ENCODE measurements at regions not wholly inside any gene's neighbourhood (a gene's known extent, or its start where the extent isn't known, plus 50 kb on each side); places are given as distances from the start of the nearest gene placed in this dataset.

GRCh38 chr17:79212149-79213087 lies 137.8 kb downstream of the ENGASE start:
- H3K4me3 ChIP-seq (ENCODE audit: low read depth in 1 of 2, low read length in 2 of 2): no peak overlapping the region
- H3K27ac ChIP-seq (ENCODE audit: low read depth, low read length): no peak overlapping the region
- H3K4me1 ChIP-seq (ENCODE audit: insufficient read depth, low read length): no peaks in the 10 kb centered on the region
- H3K9me3 ChIP-seq (ENCODE audit: low read length): no peaks in the 10 kb centered on the region
- H3K27me3 ChIP-seq (ENCODE audit: control insufficient read depth in 1 of 2, insufficient read depth in 2 of 2, low read length in 2 of 2): peaks cover 0 to 11% of the 10 kb centered on the region in 2 donors
- no peaks in the 10 kb centered on the region for H3K36me3 ChIP-seq (ENCODE audit: insufficient read depth, low read length)
- no peak overlapping the region for H3K9ac ChIP-seq (ENCODE audit: low read length)

GRCh38 chr17:79211061-79211770 lies 136.6 kb downstream of the ENGASE start:
- H3K27ac ChIP-seq (ENCODE audit: low read depth, low read length): no peak overlapping the region
- no peak overlapping the region for H3K4me3 ChIP-seq (ENCODE audit: low read depth in 1 of 2, low read length in 2 of 2)
- no peak overlapping the region for H3K9ac ChIP-seq (ENCODE audit: low read length)
- H3K9me3 ChIP-seq (ENCODE audit: low read length): no peaks in the 10 kb centered on the region
- no peaks in the 10 kb centered on the region for H3K36me3 ChIP-seq (ENCODE audit: insufficient read depth, low read length)
- H3K27me3 ChIP-seq (ENCODE audit: control insufficient read depth in 1 of 2, insufficient read depth in 2 of 2, low read length in 2 of 2): peaks cover 0 to 6% of the 10 kb centered on the region in 2 donors
- no peaks in the 10 kb centered on the region for H3K4me1 ChIP-seq (ENCODE audit: insufficient read depth, low read length)

- Histone ChIP-seq H3K36me3 (ENCODE audit: insufficient read depth, low read length) (no peaks in the 10 kb centered on the region), H3K9ac (ENCODE audit: low read length) (no peak overlapping the region), H3K4me3 (ENCODE audit: low read depth in 1 of 2, low read length in 2 of 2) (no peak overlapping the region), H3K4me1 (ENCODE audit: insufficient read depth, low read length) (no peaks in the 10 kb centered on the region), H3K9me3 (ENCODE audit: low read length) (no peaks in the 10 kb centered on the region), H3K27me3 (ENCODE audit: control insufficient read depth in 1 of 2, insufficient read depth in 2 of 2, low read length in 2 of 2) (peaks cover 0 to 4% of the 10 kb centered on the region in 2 donors), H3K27ac (ENCODE audit: low read depth, low read length) (no peak overlapping the region)
These were observed 136.0 kb downstream of the ENGASE start for GRCh38 chr17:79210638-79211037.

GRCh38 chr17:79207960-79208359 lies 133.3 kb downstream of the ENGASE start:
- no peak overlapping the region for H3K4me3 ChIP-seq (ENCODE audit: low read depth in 1 of 2, low read length in 2 of 2)
- no peaks in the 10 kb centered on the region for H3K4me1 ChIP-seq (ENCODE audit: insufficient read depth, low read length)
- no peak overlapping the region for H3K27ac ChIP-seq (ENCODE audit: low read depth, low read length)
- H3K36me3 ChIP-seq (ENCODE audit: insufficient read depth, low read length): no peaks in the 10 kb centered on the region
- no peaks in the 10 kb centered on the region for H3K9me3 ChIP-seq (ENCODE audit: low read length)
- no peaks in the 10 kb centered on the region for H3K27me3 ChIP-seq (ENCODE audit: control insufficient read depth in 1 of 2, insufficient read depth in 2 of 2, low read length in 2 of 2)
- H3K9ac ChIP-seq (ENCODE audit: low read length): no peak overlapping the region

- Histone ChIP-seq H3K27ac (ENCODE audit: low read depth, low read length) (no peak overlapping the region), H3K9me3 (ENCODE audit: low read length) (no peaks in the 10 kb centered on the region), H3K27me3 (ENCODE audit: control insufficient read depth in 1 of 2, insufficient read depth in 2 of 2, low read length in 2 of 2) (peaks cover 0 to 6% of the 10 kb centered on the region in 2 donors), H3K4me1 (ENCODE audit: insufficient read depth, low read length) (no peaks in the 10 kb centered on the region), H3K36me3 (ENCODE audit: insufficient read depth, low read length) (no peaks in the 10 kb centered on the region), H3K4me3 (ENCODE audit: low read depth in 1 of 2, low read length in 2 of 2) (no peak overlapping the region), H3K9ac (ENCODE audit: low read length) (no peak overlapping the region)
These were observed 131.1 kb downstream of the ENGASE start for GRCh38 chr17:79205688-79206205.

GRCh38 chr17:79204261-79204660 lies 129.6 kb downstream of the ENGASE start:
- Histone ChIP-seq H3K27ac (ENCODE audit: low read depth, low read length) (no peak overlapping the region), H3K36me3 (ENCODE audit: insufficient read depth, low read length) (no peaks in the 10 kb centered on the region), H3K4me3 (ENCODE audit: low read depth in 1 of 2, low read length in 2 of 2) (no peak overlapping the region), H3K9ac (ENCODE audit: low read length) (no peak overlapping the region), H3K27me3 (ENCODE audit: control insufficient read depth in 1 of 2, insufficient read depth in 2 of 2, low read length in 2 of 2) (peaks cover 0 to 6% of the 10 kb centered on the region in 2 donors), H3K9me3 (ENCODE audit: low read length) (no peaks in the 10 kb centered on the region), H3K4me1 (ENCODE audit: insufficient read depth, low read length) (no peaks in the 10 kb centered on the region)

GRCh38 chr17:79203657-79204056 lies 129.0 kb downstream of the ENGASE start:
- H3K4me1 ChIP-seq (ENCODE audit: insufficient read depth, low read length): no peaks in the 10 kb centered on the region
- no peak overlapping the region for H3K9ac ChIP-seq (ENCODE audit: low read length)
- H3K4me3 ChIP-seq (ENCODE audit: low read depth in 1 of 2, low read length in 2 of 2): no peak overlapping the region
- H3K27ac ChIP-seq (ENCODE audit: low read depth, low read length): no peak overlapping the region
- no peaks in the 10 kb centered on the region for H3K9me3 ChIP-seq (ENCODE audit: low read length)
- H3K27me3 ChIP-seq (ENCODE audit: control insufficient read depth in 1 of 2, insufficient read depth in 2 of 2, low read length in 2 of 2): peaks cover 0 to 6% of the 10 kb centered on the region in 2 donors
- H3K36me3 ChIP-seq (ENCODE audit: insufficient read depth, low read length): no peaks in the 10 kb centered on the region

GRCh38 chr17:79203016-79203415 lies 128.4 kb downstream of the ENGASE start:
- Histone ChIP-seq H3K4me1 (ENCODE audit: insufficient read depth, low read length) (no peaks in the 10 kb centered on the region), H3K36me3 (ENCODE audit: insufficient read depth, low read length) (no peaks in the 10 kb centered on the region), H3K9ac (ENCODE audit: low read length) (no peak overlapping the region), H3K4me3 (ENCODE audit: low read depth in 1 of 2, low read length in 2 of 2) (no peak overlapping the region), H3K27ac (ENCODE audit: low read depth, low read length) (no peak overlapping the region), H3K9me3 (ENCODE audit: low read length) (no peaks in the 10 kb centered on the region), H3K27me3 (ENCODE audit: control insufficient read depth in 1 of 2, insufficient read depth in 2 of 2, low read length in 2 of 2) (peaks cover 0 to 6% of the 10 kb centered on the region in 2 donors)

- H3K36me3 ChIP-seq (ENCODE audit: insufficient read depth, low read length): no peaks in the 10 kb centered on the region
- no peak overlapping the region for H3K27ac ChIP-seq (ENCODE audit: low read depth, low read length)
- H3K27me3 ChIP-seq (ENCODE audit: control insufficient read depth in 1 of 2, insufficient read depth in 2 of 2, low read length in 2 of 2): peaks cover 0 to 6% of the 10 kb centered on the region in 2 donors
- no peaks in the 10 kb centered on the region for H3K9me3 ChIP-seq (ENCODE audit: low read length)
- H3K9ac ChIP-seq (ENCODE audit: low read length): no peak overlapping the region
- H3K4me3 ChIP-seq (ENCODE audit: low read depth in 1 of 2, low read length in 2 of 2): no peak overlapping the region
- no peaks in the 10 kb centered on the region for H3K4me1 ChIP-seq (ENCODE audit: insufficient read depth, low read length)
These were observed 127.9 kb downstream of the ENGASE start for GRCh38 chr17:79202480-79202879.

GRCh38 chr17:79201536-79202227 lies 127.1 kb downstream of the ENGASE start:
- Histone ChIP-seq H3K36me3 (ENCODE audit: insufficient read depth, low read length) (no peaks in the 10 kb centered on the region), H3K4me3 (ENCODE audit: low read depth in 1 of 2, low read length in 2 of 2) (no peak overlapping the region), H3K9ac (ENCODE audit: low read length) (no peak overlapping the region), H3K27ac (ENCODE audit: low read depth, low read length) (no peak overlapping the region), H3K27me3 (ENCODE audit: control insufficient read depth in 1 of 2, insufficient read depth in 2 of 2, low read length in 2 of 2) (peaks cover 0 to 6% of the 10 kb centered on the region in 2 donors), H3K9me3 (ENCODE audit: low read length) (no peaks in the 10 kb centered on the region), H3K4me1 (ENCODE audit: insufficient read depth, low read length) (no peaks in the 10 kb centered on the region)

GRCh38 chr17:79201119-79201518 lies 126.5 kb downstream of the ENGASE start:
- Histone ChIP-seq H3K36me3 (ENCODE audit: insufficient read depth, low read length) (no peaks in the 10 kb centered on the region), H3K9ac (ENCODE audit: low read length) (no peak overlapping the region), H3K4me3 (ENCODE audit: low read depth in 1 of 2, low read length in 2 of 2) (no peak overlapping the region), H3K27me3 (ENCODE audit: control insufficient read depth in 1 of 2, insufficient read depth in 2 of 2, low read length in 2 of 2) (peaks cover 0 to 6% of the 10 kb centered on the region in 2 donors), H3K9me3 (ENCODE audit: low read length) (no peaks in the 10 kb centered on the region), H3K27ac (ENCODE audit: low read depth, low read length) (no peak overlapping the region), H3K4me1 (ENCODE audit: insufficient read depth, low read length) (no peaks in the 10 kb centered on the region)

All from muscle layer of colon (tissue), 2 donors.